ENCODE measurements at regions not wholly inside any gene's neighbourhood (a gene's known extent, or its start where the extent isn't known, plus 50 kb on each side); places are given as distances from the start of the nearest gene placed in this dataset.

- TF ChIP-seq CTCF (conservative IDR thresholded peaks at IDR 0.05 in 1 of 2, IDR thresholded peaks at IDR 0.05 in 1 of 2; ENCODE audit: low read depth in 1 of 2, low read length in 2 of 2) (no peak), EZH2 (IDR thresholded peaks at IDR 0.05; ENCODE audit: low read length, missing control alignments) (no peak)
Measured at GRCh38 chr12:124437121-124437520, 130.3 kb downstream of the NCOR2 start.

All from fibroblast of lung (primary cell).